ENCODE measurements at regions not wholly inside any gene's neighbourhood (a gene's known extent, or its start where the extent isn't known, plus 50 kb on each side); places are given as distances from the start of the nearest gene placed in this dataset.

GRCh38 chr2:137771064-137771463 is 193.2 kb upstream of the HNMT start:
- Histone ChIP-seq H3K36me3 (ENCODE audit: control insufficient read depth in 1 of 2, insufficient read depth in 2 of 2, low read length in 2 of 2) (no peaks in the 10 kb centered on the region), H2AK5ac (ENCODE audit: low read length) (no peak overlapping the region), H3K79me2 (ENCODE audit: control insufficient read depth, insufficient read depth, low read length, poor library complexity) (no peaks in the 10 kb centered on the region), H3K79me1 (ENCODE audit: low read length) (no peaks in the 10 kb centered on the region), H3K4me3 (ENCODE audit: low read depth, low read length) (no peak overlapping the region), H3K14ac (ENCODE audit: low read length) (no peak overlapping the region), H3K4me2 (ENCODE audit: low read length) (no peak overlapping the region), H3K9me3 (ENCODE audit: insufficient read depth, low read depth, low read length) (no peaks in the 10 kb centered on the region), H2AFZ (ENCODE audit: insufficient read depth, low read length, poor library complexity) (no peak overlapping the region), H3K27ac (ENCODE audit: low read depth, low read length) (no peak overlapping the region), H3K4ac (ENCODE audit: low read depth, low read length) (no peak overlapping the region), H3K23ac (ENCODE audit: low read length) (no peak overlapping the region), H2BK5ac (ENCODE audit: low read depth, low read length, poor library complexity) (no peak overlapping the region), H4K8ac (ENCODE audit: low read depth, low read length) (no peak overlapping the region), H4K12ac (ENCODE audit: low read depth, low read length) (no peak overlapping the region), H4K91ac (ENCODE audit: low read depth, low read length) (no peak overlapping the region), H3K27me3 (ENCODE audit: insufficient read depth, low read length) (no peaks in the 10 kb centered on the region), H3K18ac (ENCODE audit: low read length) (no peak overlapping the region), H2BK120ac (ENCODE audit: insufficient read depth, low read length, poor library complexity) (no peak overlapping the region), H2BK12ac (ENCODE audit: low read length) (no peak overlapping the region), H3K9ac (ENCODE audit: low read length) (peak overlapping the region; percentile 79), H3K4me1 (ENCODE audit: control insufficient read depth in 1 of 2, insufficient read depth in 2 of 2, low read length in 2 of 2) (peaks cover 0 to under 1% of the 10 kb centered on the region in 2 experiments)
- WGBS (ENCODE audit: extremely low coverage, insufficient coverage, insufficient read length): no CpG with 5 or more reads among the region's 1 CpG
- no peak for DNase-seq

GRCh38 chr2:137772451-137772850 is 191.8 kb upstream of the HNMT start:
- H3K14ac ChIP-seq (ENCODE audit: low read length): no peak overlapping the region
- H2BK120ac ChIP-seq (ENCODE audit: insufficient read depth, low read length, poor library complexity): no peak overlapping the region
- no peak for DNase-seq
- no peak overlapping the region for H3K4ac ChIP-seq (ENCODE audit: low read depth, low read length)
- no peak overlapping the region for H3K4me2 ChIP-seq (ENCODE audit: low read length)
- no peak overlapping the region for H3K18ac ChIP-seq (ENCODE audit: low read length)
- H3K79me2 ChIP-seq (ENCODE audit: control insufficient read depth, insufficient read depth, low read length, poor library complexity): no peaks in the 10 kb centered on the region
- H3K27me3 ChIP-seq (ENCODE audit: insufficient read depth, low read length): no peaks in the 10 kb centered on the region
- no peak overlapping the region for H4K91ac ChIP-seq (ENCODE audit: low read depth, low read length)
- no peak overlapping the region for H3K4me3 ChIP-seq (ENCODE audit: low read depth, low read length)
- peaks cover 2 to 3% of the 10 kb centered on the region in 2 experiments for H3K4me1 ChIP-seq (ENCODE audit: control insufficient read depth in 1 of 2, insufficient read depth in 2 of 2, low read length in 2 of 2)
- no peak overlapping the region for H4K8ac ChIP-seq (ENCODE audit: low read depth, low read length)
- peaks cover 3% of the 10 kb centered on the region for H3K79me1 ChIP-seq (ENCODE audit: low read length)
- no peak overlapping the region for H2AK5ac ChIP-seq (ENCODE audit: low read length)
- no peak overlapping the region for H3K27ac ChIP-seq (ENCODE audit: low read depth, low read length)
- WGBS (ENCODE audit: extremely low coverage, insufficient coverage, insufficient read length): no CpG with 5 or more reads among the region's 3 CpGs
- H3K9ac ChIP-seq (ENCODE audit: low read length): no peak overlapping the region
- H2BK12ac ChIP-seq (ENCODE audit: low read length): no peak overlapping the region
- no peaks in the 10 kb centered on the region for H3K9me3 ChIP-seq (ENCODE audit: insufficient read depth, low read depth, low read length)
- H4K12ac ChIP-seq (ENCODE audit: low read depth, low read length): no peak overlapping the region
- no peak overlapping the region for H3K23ac ChIP-seq (ENCODE audit: low read length)
- H2AFZ ChIP-seq (ENCODE audit: insufficient read depth, low read length, poor library complexity): no peak overlapping the region
- H2BK5ac ChIP-seq (ENCODE audit: low read depth, low read length, poor library complexity): no peak overlapping the region
- H3K36me3 ChIP-seq (ENCODE audit: control insufficient read depth in 1 of 2, insufficient read depth in 2 of 2, low read length in 2 of 2): no peaks in the 10 kb centered on the region

DNA sequence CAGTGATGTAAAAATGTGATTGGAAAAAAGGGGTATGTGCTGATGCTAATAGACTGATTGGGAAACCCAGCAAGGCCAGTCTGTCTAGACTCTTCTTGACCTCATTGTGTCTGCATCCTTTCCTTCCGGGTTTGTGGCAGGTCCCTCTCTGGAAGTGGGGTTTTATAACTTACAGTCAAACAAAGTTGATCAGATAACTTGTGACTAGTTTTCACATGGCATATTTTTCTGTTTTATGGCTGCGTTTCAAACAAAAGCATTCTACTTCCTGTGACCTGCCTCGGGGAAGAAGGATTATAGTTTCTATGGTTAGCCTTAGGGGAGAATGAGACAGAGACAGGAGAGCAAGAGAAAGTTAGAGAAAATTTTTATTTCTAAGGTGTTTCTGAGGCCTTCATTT is 188.7 kb upstream of the HNMT start:
- Histone ChIP-seq H3K79me2 (ENCODE audit: control insufficient read depth, insufficient read depth, low read length, poor library complexity) (no peaks in the 10 kb centered on the region), H4K91ac (ENCODE audit: low read depth, low read length) (no peak overlapping the region), H3K4me3 (ENCODE audit: low read depth, low read length) (no peak overlapping the region), H3K4me2 (ENCODE audit: low read length) (no peak overlapping the region), H3K79me1 (ENCODE audit: low read length) (peaks cover 3% of the 10 kb centered on the region), H3K9ac (ENCODE audit: low read length) (no peak overlapping the region), H3K14ac (ENCODE audit: low read length) (no peak overlapping the region), H4K8ac (ENCODE audit: low read depth, low read length) (no peak overlapping the region), H3K27me3 (ENCODE audit: insufficient read depth, low read length) (no peaks in the 10 kb centered on the region), H2BK5ac (ENCODE audit: low read depth, low read length, poor library complexity) (no peak overlapping the region), H3K27ac (ENCODE audit: low read depth, low read length) (peak overlapping the region; percentile 51), H4K12ac (ENCODE audit: low read depth, low read length) (no peak overlapping the region), H3K18ac (ENCODE audit: low read length) (no peak overlapping the region), H2BK120ac (ENCODE audit: insufficient read depth, low read length, poor library complexity) (no peak overlapping the region), H3K4me1 (ENCODE audit: control insufficient read depth in 1 of 2, insufficient read depth in 2 of 2, low read length in 2 of 2) (peaks cover 2 to 3% of the 10 kb centered on the region in 2 experiments), H2BK12ac (ENCODE audit: low read length) (no peak overlapping the region), H3K4ac (ENCODE audit: low read depth, low read length) (no peak overlapping the region), H3K9me3 (ENCODE audit: insufficient read depth, low read depth, low read length) (no peaks in the 10 kb centered on the region), H3K23ac (ENCODE audit: low read length) (no peak overlapping the region), H2AFZ (ENCODE audit: insufficient read depth, low read length, poor library complexity) (no peak overlapping the region), H2AK5ac (ENCODE audit: low read length) (no peak overlapping the region), H3K36me3 (ENCODE audit: control insufficient read depth in 1 of 2, insufficient read depth in 2 of 2, low read length in 2 of 2) (no peaks in the 10 kb centered on the region)
- no CpG with 5 or more reads among the region's 3 CpGs for WGBS (ENCODE audit: extremely low coverage, insufficient coverage, insufficient read length)
- no peak for DNase-seq

DNA sequence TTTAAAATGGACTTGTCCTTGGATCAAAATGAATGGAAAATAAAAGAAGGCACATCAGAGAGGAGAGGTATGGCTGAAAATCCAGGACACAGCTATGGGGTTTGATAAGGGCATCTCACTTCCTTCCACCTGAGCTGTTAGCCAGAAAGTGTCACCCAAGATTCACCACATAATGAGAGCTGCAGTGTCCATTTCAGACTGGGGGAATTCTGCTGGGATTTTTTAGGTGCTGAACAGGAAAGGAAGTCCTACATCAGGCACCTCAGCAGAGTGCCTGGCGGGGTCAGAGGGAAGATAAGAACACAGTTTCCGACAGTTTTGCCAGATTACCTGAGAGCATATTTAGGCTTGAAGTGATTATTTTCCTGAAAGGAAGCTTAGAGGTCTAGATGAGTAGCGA is 187.6 kb upstream of the HNMT start:
- no peaks in the 10 kb centered on the region for H3K79me2 ChIP-seq (ENCODE audit: control insufficient read depth, insufficient read depth, low read length, poor library complexity)
- no peak overlapping the region for H2AFZ ChIP-seq (ENCODE audit: insufficient read depth, low read length, poor library complexity)
- WGBS (ENCODE audit: extremely low coverage, insufficient coverage, insufficient read length): no CpG with 5 or more reads among the region's 3 CpGs

More for the DNA sequence above, 187.6 kb upstream of the HNMT start:
- Histone ChIP-seq H3K4me2 (ENCODE audit: low read length) (no peak overlapping the region), H3K27ac (ENCODE audit: low read depth, low read length) (no peak overlapping the region), H4K8ac (ENCODE audit: low read depth, low read length) (peak overlapping the region; percentile 54), H2BK5ac (ENCODE audit: low read depth, low read length, poor library complexity) (peak overlapping the region; percentile 27), H3K14ac (ENCODE audit: low read length) (no peak overlapping the region), H3K4me3 (ENCODE audit: low read depth, low read length) (no peak overlapping the region), H3K18ac (ENCODE audit: low read length) (no peak overlapping the region), H2AK5ac (ENCODE audit: low read length) (no peak overlapping the region), H4K91ac (ENCODE audit: low read depth, low read length) (peak overlapping the region; percentile 24), H3K4ac (ENCODE audit: low read depth, low read length) (no peak overlapping the region), H3K9ac (ENCODE audit: low read length) (no peak overlapping the region), H4K12ac (ENCODE audit: low read depth, low read length) (no peak overlapping the region), H3K27me3 (ENCODE audit: insufficient read depth, low read length) (no peaks in the 10 kb centered on the region), H3K9me3 (ENCODE audit: insufficient read depth, low read depth, low read length) (no peaks in the 10 kb centered on the region), H3K4me1 (ENCODE audit: control insufficient read depth in 1 of 2, insufficient read depth in 2 of 2, low read length in 2 of 2) (peaks cover 2 to 3% of the 10 kb centered on the region in 2 experiments), H3K79me1 (ENCODE audit: low read length) (peaks cover 3% of the 10 kb centered on the region), H3K36me3 (ENCODE audit: control insufficient read depth in 1 of 2, insufficient read depth in 2 of 2, low read length in 2 of 2) (no peaks in the 10 kb centered on the region), H2BK120ac (ENCODE audit: insufficient read depth, low read length, poor library complexity) (peak overlapping the region; percentile 60), H2BK12ac (ENCODE audit: low read length) (no peak overlapping the region), H3K23ac (ENCODE audit: low read length) (no peak overlapping the region)
- no peak for DNase-seq

Measured in trophoblast cell (in vitro differentiated cells and primary cell).